Liver (tissue), 8 donors: ENCODE measurements at regions not wholly inside any gene's neighbourhood (a gene's known extent, or its start where the extent isn't known, plus 50 kb on each side); places are given as distances from the start of the nearest gene placed in this dataset.

Experiments
- DNase-seq: peaks from one replicate; pipeline ENCODE4 v3.0.0-alpha.2; 2017; ENCODE audit warnings: low spot score
- H3K27ac ChIP-seq, 2 donors: one replicate each; pipeline ENCODE4 v1.7.0; 2013; ENCODE audit warnings: inconsistent platforms in 2 of 2, low read length in 2 of 2, control low read depth in 1 of 2, low read depth in 1 of 2, mild to moderate bottlenecking in 1 of 2
- H3K27me3 ChIP-seq, 4 donors: one replicate each; pipeline versions ENCODE4 v1.6.1 to v1.7.0; 2013; ENCODE audit warnings: low read length in 3 of 4, inconsistent platforms in 1 of 4, mild to moderate bottlenecking in 1 of 4, moderate library complexity in 1 of 4; ENCODE audit not compliant: control insufficient read depth in 4 of 4, insufficient read depth in 4 of 4
- H3K36me3 ChIP-seq, 4 donors: one replicate each; pipeline versions ENCODE4 v1.6.1 to v1.7.0; 2013; ENCODE audit warnings: low read length in 3 of 4, mild to moderate bottlenecking in 3 of 4, low read depth in 1 of 4, moderate library complexity in 1 of 4; ENCODE audit not compliant: control insufficient read depth in 4 of 4, insufficient read depth in 3 of 4
- H3K4me1 ChIP-seq, 4 donors: one replicate each; pipeline versions ENCODE4 v1.6.1 to v1.7.0; 2013; ENCODE audit warnings: low read length in 3 of 4, mild to moderate bottlenecking in 3 of 4, moderate library complexity in 1 of 4; ENCODE audit not compliant: control insufficient read depth in 4 of 4, insufficient read depth in 4 of 4
- H3K4me3 ChIP-seq, 3 donors: one replicate each; pipeline versions ENCODE4 v1.6.1 to v1.7.0; 2013; ENCODE audit warnings: low read length in 3 of 3, control low read depth in 1 of 3, low read depth in 1 of 3, mild to moderate bottlenecking in 1 of 3
- H3K9ac ChIP-seq, 2 donors: one replicate each; pipeline ENCODE4 v1.7.0; 2013; ENCODE audit warnings: low read length in 2 of 2, mild to moderate bottlenecking in 2 of 2, moderate library complexity in 2 of 2, control low read depth in 1 of 2, low read depth in 1 of 2
- H3K9me3 ChIP-seq, 4 donors: one replicate each; pipeline versions ENCODE4 v1.6.1 to v1.7.0; 2013; ENCODE audit warnings: low read length in 3 of 4; ENCODE audit not compliant: control insufficient read depth in 4 of 4
- CTCF ChIP-seq: fragments of 150-350 bp; IDR thresholded peaks from 2 replicates; pipeline ENCODE4 v1.5.1; 2017; ENCODE audit warnings: improper control_type of control experiment, low read depth, low read length; ENCODE audit not compliant: missing input control
- EGR1 ChIP-seq, 2 donors: IDR thresholded peaks; 2 replicates each; pipeline ENCODE4 v1.6.1; 2016 to 2018; ENCODE audit warnings: antibody characterized with exemption in 2 of 2, low read depth in 2 of 2
- FOXA1 ChIP-seq: IDR thresholded peaks from 2 replicates; pipeline ENCODE4 v1.6.1; 2016; ENCODE audit warnings: antibody characterized with exemption
- FOXA2 ChIP-seq: IDR thresholded peaks from 2 replicates; pipeline ENCODE4 v1.6.1; 2016; ENCODE audit warnings: antibody characterized with exemption
- GABPA ChIP-seq, 2 donors: IDR thresholded peaks in 1 of 2; conservative IDR thresholded peaks in 1 of 2; 2 replicates each; pipeline ENCODE4 v1.6.1; 2016; ENCODE audit warnings: antibody characterized with exemption in 2 of 2, mild to moderate bottlenecking in 1 of 2, moderate library complexity in 1 of 2
- HNF4A ChIP-seq, 2 donors: conservative IDR thresholded peaks; 2 replicates each; pipeline ENCODE4 v1.6.1; 2016; ENCODE audit warnings: antibody characterized with exemption in 2 of 2, mild to moderate bottlenecking in 2 of 2
- HNF4G ChIP-seq: IDR thresholded peaks from 2 replicates; pipeline ENCODE4 v1.6.1; 2016; ENCODE audit warnings: antibody characterized with exemption
- JUND ChIP-seq, 2 donors: IDR thresholded peaks; 2 replicates each; pipeline ENCODE4 v1.6.1; 2016; ENCODE audit warnings: antibody characterized with exemption in 2 of 2
- MAX ChIP-seq: IDR thresholded peaks from 2 replicates; pipeline ENCODE4 v1.6.1; 2016; ENCODE audit warnings: antibody characterized with exemption
- NR2F2 ChIP-seq: IDR thresholded peaks from 2 replicates; pipeline ENCODE4 v1.6.1; 2016; ENCODE audit warnings: antibody characterized with exemption
- RAD21 ChIP-seq, 2 donors: IDR thresholded peaks; 2 replicates each; pipeline ENCODE4 v1.6.1; 2016; ENCODE audit warnings: antibody characterized with exemption in 2 of 2, mild to moderate bottlenecking in 2 of 2
- RXRA ChIP-seq, 2 donors: IDR thresholded peaks; 2 replicates each; pipeline ENCODE4 v1.6.1; 2017 to 2018; ENCODE audit warnings: antibody characterized with exemption in 2 of 2, mild to moderate bottlenecking in 1 of 2
- SP1 ChIP-seq: IDR thresholded peaks from 2 replicates; pipeline ENCODE4 v1.6.1; 2018; ENCODE audit warnings: antibody characterized with exemption, mild to moderate bottlenecking
- TAF1 ChIP-seq: conservative IDR thresholded peaks from 2 replicates; pipeline ENCODE4 v1.6.1; 2016; ENCODE audit warnings: antibody characterized with exemption, mild to moderate bottlenecking
- YY1 ChIP-seq: IDR thresholded peaks from 2 replicates; pipeline ENCODE4 v1.6.1; 2016; ENCODE audit warnings: antibody characterized with exemption, mild to moderate bottlenecking
- WGBS: extraction: QIAGEN DNeasy Blood & Tissue Kit; methylation state at CpG from one replicate; pipeline ENCODE4 v1.1.7; 2013; 5-methylcytosine and 5-hydroxymethylcytosine counted together
- TF ChIP-seq, protein P1 (sequence below): IDR thresholded peaks from 2 replicates; pipeline ENCODE4 v1.6.1; 2016; ENCODE audit warnings: antibody characterized with exemption, mild to moderate bottlenecking
- TF ChIP-seq, protein P2 (sequence below): IDR thresholded peaks from 2 replicates; pipeline ENCODE4 v1.6.1; 2016; ENCODE audit warnings: antibody characterized with exemption
- TF ChIP-seq, protein P3 (sequence below): IDR thresholded peaks from 2 replicates; pipeline ENCODE4 v1.6.1; 2016; ENCODE audit warnings: antibody characterized with exemption
- donor health status: healthy.
- donor health status: healthy.
- donor health status: healthy.
- donor health status: healthy.
- donor health status: healthy.

DNA sequence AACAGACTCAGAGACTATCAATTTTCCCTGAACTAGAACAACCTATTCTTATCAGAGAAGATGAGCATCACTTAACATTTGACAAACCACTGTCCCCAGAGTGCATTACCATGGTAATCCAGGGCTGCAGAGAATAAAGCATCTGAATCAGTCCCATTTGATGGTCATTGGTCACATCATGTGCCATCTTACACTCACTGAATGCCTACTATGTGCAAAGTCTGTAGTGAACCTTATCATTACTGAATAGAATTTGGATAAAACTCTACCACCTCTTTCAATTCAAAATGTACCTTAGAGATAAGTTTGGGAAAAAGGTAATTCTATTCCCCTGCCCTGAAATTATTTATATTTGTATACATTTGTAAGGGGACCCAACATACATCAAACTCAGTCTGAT, 156.4 kb upstream of the TRPC7 start:
- Histone ChIP-seq H3K4me3 (no peak overlapping the region), H3K27me3 (no peaks in the 10 kb centered on the region), H3K4me1 (no peaks in the 10 kb centered on the region), H3K36me3 (no peaks in the 10 kb centered on the region), H3K9me3 (no peaks in the 10 kb centered on the region), H3K9ac (no peak overlapping the region), H3K27ac (no peak overlapping the region)
- TF ChIP-seq YY1 = no peak
- TF ChIP-seq, protein P1, sequence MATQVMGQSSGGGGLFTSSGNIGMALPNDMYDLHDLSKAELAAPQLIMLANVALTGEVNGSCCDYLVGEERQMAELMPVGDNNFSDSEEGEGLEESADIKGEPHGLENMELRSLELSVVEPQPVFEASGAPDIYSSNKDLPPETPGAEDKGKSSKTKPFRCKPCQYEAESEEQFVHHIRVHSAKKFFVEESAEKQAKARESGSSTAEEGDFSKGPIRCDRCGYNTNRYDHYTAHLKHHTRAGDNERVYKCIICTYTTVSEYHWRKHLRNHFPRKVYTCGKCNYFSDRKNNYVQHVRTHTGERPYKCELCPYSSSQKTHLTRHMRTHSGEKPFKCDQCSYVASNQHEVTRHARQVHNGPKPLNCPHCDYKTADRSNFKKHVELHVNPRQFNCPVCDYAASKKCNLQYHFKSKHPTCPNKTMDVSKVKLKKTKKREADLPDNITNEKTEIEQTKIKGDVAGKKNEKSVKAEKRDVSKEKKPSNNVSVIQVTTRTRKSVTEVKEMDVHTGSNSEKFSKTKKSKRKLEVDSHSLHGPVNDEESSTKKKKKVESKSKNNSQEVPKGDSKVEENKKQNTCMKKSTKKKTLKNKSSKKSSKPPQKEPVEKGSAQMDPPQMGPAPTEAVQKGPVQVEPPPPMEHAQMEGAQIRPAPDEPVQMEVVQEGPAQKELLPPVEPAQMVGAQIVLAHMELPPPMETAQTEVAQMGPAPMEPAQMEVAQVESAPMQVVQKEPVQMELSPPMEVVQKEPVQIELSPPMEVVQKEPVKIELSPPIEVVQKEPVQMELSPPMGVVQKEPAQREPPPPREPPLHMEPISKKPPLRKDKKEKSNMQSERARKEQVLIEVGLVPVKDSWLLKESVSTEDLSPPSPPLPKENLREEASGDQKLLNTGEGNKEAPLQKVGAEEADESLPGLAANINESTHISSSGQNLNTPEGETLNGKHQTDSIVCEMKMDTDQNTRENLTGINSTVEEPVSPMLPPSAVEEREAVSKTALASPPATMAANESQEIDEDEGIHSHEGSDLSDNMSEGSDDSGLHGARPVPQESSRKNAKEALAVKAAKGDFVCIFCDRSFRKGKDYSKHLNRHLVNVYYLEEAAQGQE = no peak
- no peak for TF ChIP-seq HNF4A (conservative IDR thresholded peaks at IDR 0.05)
- no peak for TF ChIP-seq JUND (IDR thresholded peaks at IDR 0.05)
- TF ChIP-seq, protein P2, sequence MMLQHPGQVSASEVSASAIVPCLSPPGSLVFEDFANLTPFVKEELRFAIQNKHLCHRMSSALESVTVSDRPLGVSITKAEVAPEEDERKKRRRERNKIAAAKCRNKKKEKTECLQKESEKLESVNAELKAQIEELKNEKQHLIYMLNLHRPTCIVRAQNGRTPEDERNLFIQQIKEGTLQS = no peak
- TF ChIP-seq TAF1 = no peak
- no peak for TF ChIP-seq SP1
- TF ChIP-seq EGR1 (IDR thresholded peaks at IDR 0.05; ENCODE audit: low read depth in 2 of 2) = no peak
- no peak for TF ChIP-seq RAD21 (IDR thresholded peaks at IDR 0.05)
- TF ChIP-seq NR2F2 = no peak
- TF ChIP-seq RXRA (IDR thresholded peaks at IDR 0.05) = no peak
- TF ChIP-seq HNF4G = no peak
- TF ChIP-seq MAX = no peak
- TF ChIP-seq GABPA (IDR thresholded peaks at IDR 0.05 in 1 of 2, conservative IDR thresholded peaks at IDR 0.05 in 1 of 2) = no peak
- no peak for TF ChIP-seq CTCF
- TF ChIP-seq FOXA2 = no peak
- TF ChIP-seq, protein P3, sequence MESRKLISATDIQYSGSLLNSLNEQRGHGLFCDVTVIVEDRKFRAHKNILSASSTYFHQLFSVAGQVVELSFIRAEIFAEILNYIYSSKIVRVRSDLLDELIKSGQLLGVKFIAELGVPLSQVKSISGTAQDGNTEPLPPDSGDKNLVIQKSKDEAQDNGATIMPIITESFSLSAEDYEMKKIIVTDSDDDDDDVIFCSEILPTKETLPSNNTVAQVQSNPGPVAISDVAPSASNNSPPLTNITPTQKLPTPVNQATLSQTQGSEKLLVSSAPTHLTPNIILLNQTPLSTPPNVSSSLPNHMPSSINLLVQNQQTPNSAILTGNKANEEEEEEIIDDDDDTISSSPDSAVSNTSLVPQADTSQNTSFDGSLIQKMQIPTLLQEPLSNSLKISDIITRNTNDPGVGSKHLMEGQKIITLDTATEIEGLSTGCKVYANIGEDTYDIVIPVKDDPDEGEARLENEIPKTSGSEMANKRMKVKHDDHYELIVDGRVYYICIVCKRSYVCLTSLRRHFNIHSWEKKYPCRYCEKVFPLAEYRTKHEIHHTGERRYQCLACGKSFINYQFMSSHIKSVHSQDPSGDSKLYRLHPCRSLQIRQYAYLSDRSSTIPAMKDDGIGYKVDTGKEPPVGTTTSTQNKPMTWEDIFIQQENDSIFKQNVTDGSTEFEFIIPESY = no peak
- no peak for TF ChIP-seq FOXA1
- DNase-seq = no peak

- TF ChIP-seq CTCF = no peak
- TF ChIP-seq, protein P1 = no peak
- no peak for TF ChIP-seq TAF1
- no peak for TF ChIP-seq HNF4A (conservative IDR thresholded peaks at IDR 0.05)
- no peak overlapping the region for H3K9ac ChIP-seq
- WGBS = 60% methylated on average over 3 of the region's 3 CpGs
Measured at GRCh38 chr5:136518814-136519213, 153.5 kb upstream of the TRPC7 start.

More at GRCh38 chr5:136518814-136519213, 153.5 kb upstream of the TRPC7 start:
- Histone ChIP-seq H3K4me3 (no peak overlapping the region), H3K27me3 (no peaks in the 10 kb centered on the region), H3K27ac (no peak overlapping the region), H3K36me3 (no peaks in the 10 kb centered on the region), H3K9me3 (no peaks in the 10 kb centered on the region), H3K4me1 (no peaks in the 10 kb centered on the region)
- no peak for DNase-seq
